ENCODE measurements at regions not wholly inside any gene's neighbourhood (a gene's known extent, or its start where the extent isn't known, plus 50 kb on each side); places are given as distances from the start of the nearest gene placed in this dataset.
"Not testable (repeated sequence)": the region's sequence is repeated elsewhere in the genome, so short reads cannot be mapped to it uniquely, and the experiment has no call there.

DNA sequence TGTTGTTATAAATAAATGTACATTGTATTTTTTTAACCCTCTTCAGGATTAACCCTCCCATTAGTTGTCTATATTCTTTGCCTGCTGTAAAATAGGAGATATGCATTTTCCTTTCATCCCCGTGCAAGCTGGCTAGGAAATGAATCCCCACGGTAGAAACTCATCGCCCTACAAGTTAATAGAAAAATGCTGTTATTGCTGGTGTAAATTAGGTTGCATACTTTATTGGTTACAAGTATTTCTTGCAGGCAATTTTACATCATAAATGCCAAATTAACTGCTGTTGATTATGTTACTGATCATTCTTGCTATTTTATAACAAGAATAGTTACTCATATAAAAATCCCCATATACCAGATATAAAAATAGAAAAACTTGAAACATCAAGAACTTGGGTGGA, 454.2 kb upstream of the KLF6 start:
- Histone ChIP-seq H3K27ac (ENCODE audit: low read length in 2 of 2) (no peak overlapping the region), H3K79me2 (ENCODE audit: control insufficient read depth, insufficient read depth, low read length) (no peaks in the 10 kb centered on the region), H3K4me3 (ENCODE audit: control extremely low read depth in 1 of 5, extremely low read depth in 1 of 5, insufficient read depth in 1 of 5, low read depth in 2 of 5, low read length in 4 of 5) (no peak overlapping the region), H3K9ac (ENCODE audit: low read length) (no peak overlapping the region), H3K36me3 (replicated peaks in 1 of 2; ENCODE audit: control extremely low read depth in 1 of 2, control insufficient read depth in 1 of 2, extremely low read depth in 1 of 2, insufficient read depth in 2 of 2, low read length in 1 of 2) (no peaks in the 10 kb centered on the region), H2AFZ (ENCODE audit: insufficient read depth, low read depth, low read length, poor library complexity, severe bottlenecking) (no peak overlapping the region), H3K4me1 (ENCODE audit: control insufficient read depth in 2 of 2, insufficient read depth in 2 of 2, low read length in 2 of 2) (no peaks in the 10 kb centered on the region), H3K27me3 (replicated peaks in 1 of 4; ENCODE audit: control extremely low read depth in 1 of 4, control insufficient read depth in 3 of 4, insufficient read depth in 4 of 4, low read length in 3 of 4) (no peaks in the 10 kb centered on the region), H3K9me3 (ENCODE audit: control extremely low read depth in 1 of 3, control insufficient read depth in 2 of 3, insufficient read depth in 1 of 3, low read length in 2 of 3) (peaks cover 0 to 3% (median 0%) of the 10 kb centered on the region in 3 donors), H4K20me1 (ENCODE audit: control insufficient read depth, insufficient read depth, low read length, poor library complexity, severe bottlenecking) (no peaks in the 10 kb centered on the region), H3K4me2 (replicated peaks; ENCODE audit: low read depth, low read length, poor library complexity, severe bottlenecking) (no peak overlapping the region)
- Mint-ChIP-seq H3K4me3 (no peak overlapping the region), H3K27me3 (no peaks in the 10 kb centered on the region), H3K9me3 (ENCODE audit: insufficient read depth) (no peaks in the 10 kb centered on the region), H3K4me1 (no peaks in the 10 kb centered on the region), H3K27ac (no peak overlapping the region)
- ChIA-PET CTCF (interaction anchor here (1.0 kb wide), 1 partner anchor 12 kb away, joined by 3 read pairs; no protein-coding TSS in a partner anchor), POLR2A (no interaction called here)
- ATAC-seq (ENCODE audit: low read depth) (no peak), DNase-seq (no peak)
- WGBS (ENCODE audit: insufficient coverage), result no CpG with 5 or more reads among the region's 3 CpGs
- TF ChIP-seq, protein P1, sequence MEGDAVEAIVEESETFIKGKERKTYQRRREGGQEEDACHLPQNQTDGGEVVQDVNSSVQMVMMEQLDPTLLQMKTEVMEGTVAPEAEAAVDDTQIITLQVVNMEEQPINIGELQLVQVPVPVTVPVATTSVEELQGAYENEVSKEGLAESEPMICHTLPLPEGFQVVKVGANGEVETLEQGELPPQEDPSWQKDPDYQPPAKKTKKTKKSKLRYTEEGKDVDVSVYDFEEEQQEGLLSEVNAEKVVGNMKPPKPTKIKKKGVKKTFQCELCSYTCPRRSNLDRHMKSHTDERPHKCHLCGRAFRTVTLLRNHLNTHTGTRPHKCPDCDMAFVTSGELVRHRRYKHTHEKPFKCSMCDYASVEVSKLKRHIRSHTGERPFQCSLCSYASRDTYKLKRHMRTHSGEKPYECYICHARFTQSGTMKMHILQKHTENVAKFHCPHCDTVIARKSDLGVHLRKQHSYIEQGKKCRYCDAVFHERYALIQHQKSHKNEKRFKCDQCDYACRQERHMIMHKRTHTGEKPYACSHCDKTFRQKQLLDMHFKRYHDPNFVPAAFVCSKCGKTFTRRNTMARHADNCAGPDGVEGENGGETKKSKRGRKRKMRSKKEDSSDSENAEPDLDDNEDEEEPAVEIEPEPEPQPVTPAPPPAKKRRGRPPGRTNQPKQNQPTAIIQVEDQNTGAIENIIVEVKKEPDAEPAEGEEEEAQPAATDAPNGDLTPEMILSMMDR (IDR thresholded peaks at IDR 0.05), result no peak
- TF ChIP-seq EZH2 (IDR thresholded peaks at IDR 0.05; ENCODE audit: borderline replicate concordance, insufficient read depth, low read depth, low read length, poor library complexity, severe bottlenecking), result no peak
- intact Hi-C loops (cut with micrococcal nuclease), result no loop called here

DNA sequence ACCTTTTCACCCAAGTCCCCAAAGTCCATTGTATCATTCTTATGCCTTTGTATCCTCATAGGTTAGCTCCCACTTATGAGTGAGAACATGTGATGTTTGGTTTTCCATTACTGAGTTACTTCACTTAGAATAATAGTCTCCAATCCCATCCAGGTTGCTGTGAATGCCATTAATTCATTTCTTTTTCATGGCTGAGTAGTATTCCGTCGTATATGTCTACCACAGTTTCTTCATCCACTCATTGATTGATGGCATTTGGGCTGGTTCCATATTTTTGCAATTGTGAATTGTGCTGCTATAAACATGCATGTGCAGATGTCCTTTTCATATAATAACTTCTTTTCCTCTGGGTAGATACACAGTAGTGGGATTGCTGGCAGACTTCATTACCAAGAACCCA, 451.9 kb upstream of the KLF6 start:
- H4K20me1 ChIP-seq (ENCODE audit: control insufficient read depth, insufficient read depth, low read length, poor library complexity, severe bottlenecking); H2AFZ ChIP-seq (ENCODE audit: insufficient read depth, low read depth, low read length, poor library complexity, severe bottlenecking); H3K4me1 Mint-ChIP-seq; H3K27ac Mint-ChIP-seq; H3K4me3 ChIP-seq (ENCODE audit: control extremely low read depth in 1 of 5, extremely low read depth in 1 of 5, insufficient read depth in 1 of 5, low read depth in 2 of 5, low read length in 4 of 5); H3K36me3 ChIP-seq (replicated peaks in 1 of 2; ENCODE audit: control extremely low read depth in 1 of 2, control insufficient read depth in 1 of 2, extremely low read depth in 1 of 2, insufficient read depth in 2 of 2, low read length in 1 of 2); H3K4me3 Mint-ChIP-seq; H3K27me3 ChIP-seq (replicated peaks in 1 of 4; ENCODE audit: control extremely low read depth in 1 of 4, control insufficient read depth in 3 of 4, insufficient read depth in 4 of 4, low read length in 3 of 4); H3K79me2 ChIP-seq (ENCODE audit: control insufficient read depth, insufficient read depth, low read length); ATAC-seq (ENCODE audit: low read depth); H3K4me1 ChIP-seq (ENCODE audit: control insufficient read depth in 2 of 2, insufficient read depth in 2 of 2, low read length in 2 of 2); H3K27me3 Mint-ChIP-seq; H3K9me3 Mint-ChIP-seq (ENCODE audit: insufficient read depth); DNase-seq; H3K9me3 ChIP-seq (ENCODE audit: control extremely low read depth in 1 of 3, control insufficient read depth in 2 of 3, insufficient read depth in 1 of 3, low read length in 2 of 3); CTCF ChIA-PET; H3K9ac ChIP-seq (ENCODE audit: low read length); POLR2A ChIA-PET; H3K4me2 ChIP-seq (replicated peaks; ENCODE audit: low read depth, low read length, poor library complexity, severe bottlenecking); H3K27ac ChIP-seq (ENCODE audit: low read length in 2 of 2); intact Hi-C loops (cut with micrococcal nuclease): not testable (repeated sequence)
- WGBS (ENCODE audit: insufficient coverage), result no CpG with 5 or more reads among the region's 2 CpGs

Measured in B cell (primary cell).